Astrocyte (in vitro differentiated cells and primary cell): ENCODE measurements at regions not wholly inside any gene's neighbourhood (a gene's known extent, or its start where the extent isn't known, plus 50 kb on each side); places are given as distances from the start of the nearest gene placed in this dataset.

Experiments
- DNase-seq: peaks from one replicate; pipeline ENCODE4 v3.0.0-alpha.2; 2010; ENCODE audit warnings: low read depth
- FAIRE-seq: peaks from 2 replicates; lab custom pipeline; 2011; peaks lifted over from hg19 to GRCh38; lab: Jason Lieb, UNC
- H2AFZ ChIP-seq: 2 replicates; pipeline ENCODE4 v1.6.0; 2012; ENCODE audit warnings: low read depth, low read length, inconsistent platforms
- H3K27ac ChIP-seq: 2 replicates; pipeline ENCODE4 v1.5.1; 2011; ENCODE audit warnings: low read depth, low read length, inconsistent platforms
- H3K27me3 ChIP-seq: 2 replicates; pipeline ENCODE4 v1.6.0; 2011; ENCODE audit warnings: low read length, inconsistent platforms; ENCODE audit not compliant: insufficient read depth
- H3K36me3 ChIP-seq: 2 replicates; pipeline ENCODE4 v1.5.1; 2011; ENCODE audit warnings: low read length, inconsistent platforms; ENCODE audit not compliant: insufficient read depth
- H3K4me1 ChIP-seq: 2 replicates; pipeline ENCODE4 v1.5.1; 2011; ENCODE audit warnings: low read length, inconsistent platforms; ENCODE audit not compliant: insufficient read depth
- H3K4me2 ChIP-seq: 2 replicates; pipeline ENCODE4 v1.6.0; 2012; ENCODE audit warnings: low read length, inconsistent platforms
- H3K4me3 ChIP-seq: 2 replicates; pipeline ENCODE4 v1.5.1; 2011; ENCODE audit warnings: low read depth, mild to moderate bottlenecking, low read length, inconsistent platforms; ENCODE audit not compliant: insufficient read depth
- H3K79me2 ChIP-seq: 2 replicates; pipeline ENCODE4 v1.6.0; 2012; ENCODE audit warnings: mild to moderate bottlenecking, low read length, inconsistent platforms; ENCODE audit not compliant: insufficient read depth
- H3K9ac ChIP-seq: 2 replicates; pipeline ENCODE4 v1.6.0; 2012; ENCODE audit warnings: mild to moderate bottlenecking, low read length, inconsistent platforms
- H3K9me3 ChIP-seq: 2 replicates; pipeline ENCODE4 v1.5.1; 2012; ENCODE audit warnings: low read depth, mild to moderate bottlenecking, low read length, inconsistent platforms; ENCODE audit not compliant: insufficient read depth
- H4K20me1 ChIP-seq: 2 replicates; pipeline ENCODE4 v1.6.0; 2012; ENCODE audit warnings: low read length, inconsistent platforms; ENCODE audit not compliant: insufficient read depth
- H3K27ac Mint-ChIP-seq: one replicate; pipeline ENCODE4 v1.8.0; 2021; ENCODE audit warnings: mild to moderate bottlenecking, mixed read lengths; ENCODE audit not compliant: unreplicated experiment
- H3K27me3 Mint-ChIP-seq: one replicate; pipeline ENCODE4 v1.8.0; 2021; ENCODE audit warnings: low read depth, mixed read lengths; ENCODE audit not compliant: unreplicated experiment
- H3K36me3 Mint-ChIP-seq: one replicate; pipeline ENCODE4 v1.8.0; 2021; ENCODE audit warnings: low read depth, mixed read lengths; ENCODE audit not compliant: unreplicated experiment
- H3K4me1 Mint-ChIP-seq: one replicate; pipeline ENCODE4 v1.8.0; 2021; ENCODE audit warnings: low read depth, mixed read lengths; ENCODE audit not compliant: unreplicated experiment
- H3K4me3 Mint-ChIP-seq: one replicate; pipeline ENCODE4 v1.8.0; 2021; ENCODE audit warnings: mild to moderate bottlenecking, moderate library complexity, mixed read lengths; ENCODE audit not compliant: unreplicated experiment
- H3K9me3 Mint-ChIP-seq: one replicate; pipeline ENCODE4 v1.8.0; 2021; ENCODE audit warnings: mild to moderate bottlenecking, mixed read lengths; ENCODE audit not compliant: unreplicated experiment
- EZH2 ChIP-seq: IDR thresholded peaks from 2 replicates; pipeline ENCODE4 v1.6.1; 2012; ENCODE audit warnings: mild to moderate bottlenecking, low read length, inconsistent platforms; ENCODE audit not compliant: insufficient read depth
- TF ChIP-seq, protein P1 (sequence below): IDR thresholded peaks from 2 replicates; pipeline ENCODE4 v1.5.1; 2011; ENCODE audit warnings: low read depth, mild to moderate bottlenecking, inconsistent platforms, low read length, moderate library complexity; ENCODE audit not compliant: insufficient read depth

DNA sequence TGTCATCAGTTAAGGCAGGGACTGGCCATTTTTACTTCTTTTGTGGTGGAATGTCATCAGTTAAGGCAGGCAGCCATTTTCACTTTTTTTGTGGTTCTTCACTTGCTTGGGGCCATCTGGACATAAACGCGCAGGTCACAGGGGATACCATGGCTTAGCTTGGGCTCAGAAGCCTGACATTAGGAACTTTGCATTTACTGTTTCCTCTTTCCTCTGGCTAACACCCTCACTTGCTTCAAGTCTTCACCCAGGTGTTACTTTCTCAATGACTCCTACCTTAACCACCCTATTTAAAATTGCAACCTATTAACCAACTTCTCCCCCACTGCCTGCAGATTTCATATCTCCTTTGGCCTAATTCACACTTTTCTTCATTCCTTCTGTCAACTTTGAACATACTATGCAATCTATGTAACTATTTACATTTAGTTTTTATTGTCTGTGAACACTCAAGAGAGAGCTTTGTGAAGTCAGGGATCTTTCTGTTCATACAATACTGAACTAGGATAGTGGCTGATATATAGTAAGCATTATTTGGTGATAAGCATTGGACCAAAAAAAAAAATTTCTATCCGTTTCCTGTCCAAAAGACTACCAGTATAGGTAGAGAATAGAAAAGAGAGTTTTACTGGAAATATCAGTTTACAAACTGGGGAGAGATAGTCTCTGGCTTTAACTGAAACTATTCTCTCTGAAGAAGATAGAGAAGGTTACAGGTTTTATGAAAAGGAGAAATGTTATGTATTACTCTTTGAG is 600.1 kb upstream of the ZNF804A start:
- H3K4me3 ChIP-seq = no peak overlapping the region
- H3K36me3 ChIP-seq = no peaks in the 10 kb centered on the region
- FAIRE-seq (no peak), DNase-seq (no peak)
- Mint-ChIP-seq H3K27ac (no peak overlapping the region), H3K9me3 (no peaks in the 10 kb centered on the region), H3K36me3 (no peaks in the 10 kb centered on the region), H3K27me3 (peaks cover 2% of the 10 kb centered on the region), H3K4me1 (peaks cover 16% of the 10 kb centered on the region), H3K4me3 (no peak overlapping the region)
- H3K27me3 ChIP-seq = no peaks in the 10 kb centered on the region
- peaks cover 8% of the 10 kb centered on the region for H3K4me1 ChIP-seq
- H3K79me2 ChIP-seq = no peaks in the 10 kb centered on the region
- no peaks in the 10 kb centered on the region for H3K9me3 ChIP-seq
- no peak overlapping the region for H2AFZ ChIP-seq
- no peak overlapping the region for H3K27ac ChIP-seq
- no peaks in the 10 kb centered on the region for H4K20me1 ChIP-seq
- TF ChIP-seq EZH2 = no peak
- TF ChIP-seq, protein P1, sequence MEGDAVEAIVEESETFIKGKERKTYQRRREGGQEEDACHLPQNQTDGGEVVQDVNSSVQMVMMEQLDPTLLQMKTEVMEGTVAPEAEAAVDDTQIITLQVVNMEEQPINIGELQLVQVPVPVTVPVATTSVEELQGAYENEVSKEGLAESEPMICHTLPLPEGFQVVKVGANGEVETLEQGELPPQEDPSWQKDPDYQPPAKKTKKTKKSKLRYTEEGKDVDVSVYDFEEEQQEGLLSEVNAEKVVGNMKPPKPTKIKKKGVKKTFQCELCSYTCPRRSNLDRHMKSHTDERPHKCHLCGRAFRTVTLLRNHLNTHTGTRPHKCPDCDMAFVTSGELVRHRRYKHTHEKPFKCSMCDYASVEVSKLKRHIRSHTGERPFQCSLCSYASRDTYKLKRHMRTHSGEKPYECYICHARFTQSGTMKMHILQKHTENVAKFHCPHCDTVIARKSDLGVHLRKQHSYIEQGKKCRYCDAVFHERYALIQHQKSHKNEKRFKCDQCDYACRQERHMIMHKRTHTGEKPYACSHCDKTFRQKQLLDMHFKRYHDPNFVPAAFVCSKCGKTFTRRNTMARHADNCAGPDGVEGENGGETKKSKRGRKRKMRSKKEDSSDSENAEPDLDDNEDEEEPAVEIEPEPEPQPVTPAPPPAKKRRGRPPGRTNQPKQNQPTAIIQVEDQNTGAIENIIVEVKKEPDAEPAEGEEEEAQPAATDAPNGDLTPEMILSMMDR = no peak
- no peak overlapping the region for H3K9ac ChIP-seq
- no peak overlapping the region for H3K4me2 ChIP-seq

DNA sequence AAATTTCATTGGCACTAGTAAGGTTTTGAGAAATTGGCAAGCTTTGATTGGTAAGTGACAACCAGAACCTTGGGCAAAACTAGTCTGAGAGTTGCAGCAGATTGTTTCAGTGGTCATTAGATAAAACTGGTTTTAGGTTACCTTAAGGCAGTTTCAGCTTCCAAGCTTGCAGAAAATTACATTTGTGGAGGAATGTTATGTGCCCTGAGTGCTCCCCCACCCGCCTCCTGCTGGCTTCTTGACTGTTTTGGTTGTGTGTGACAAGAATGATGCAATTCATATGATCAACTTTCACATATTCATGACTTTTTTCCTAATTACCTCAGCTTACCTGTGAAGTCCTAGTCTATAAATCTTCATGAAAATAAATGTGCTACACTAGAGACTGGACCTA is 599.5 kb upstream of the ZNF804A start:
- H3K27ac ChIP-seq = no peak overlapping the region
- H3K9ac ChIP-seq = no peak overlapping the region
- H4K20me1 ChIP-seq = no peaks in the 10 kb centered on the region
- DNase-seq = no peak
- Mint-ChIP-seq H3K27me3 (peaks cover 2% of the 10 kb centered on the region), H3K36me3 (no peaks in the 10 kb centered on the region), H3K4me3 (no peak overlapping the region), H3K27ac (peak overlapping the region; percentile 18), H3K4me1 (peaks cover 17% of the 10 kb centered on the region), H3K9me3 (no peaks in the 10 kb centered on the region)
- H3K4me1 ChIP-seq = peaks cover 8% of the 10 kb centered on the region
- H2AFZ ChIP-seq = no peak overlapping the region
- no peaks in the 10 kb centered on the region for H3K79me2 ChIP-seq
- H3K9me3 ChIP-seq = no peaks in the 10 kb centered on the region
- H3K4me3 ChIP-seq = no peak overlapping the region
- H3K4me2 ChIP-seq = no peak overlapping the region
- TF ChIP-seq, protein P1 = no peak
- TF ChIP-seq EZH2 = no peak
- no peaks in the 10 kb centered on the region for H3K36me3 ChIP-seq
- FAIRE-seq = no peak
- H3K27me3 ChIP-seq = no peaks in the 10 kb centered on the region

DNA sequence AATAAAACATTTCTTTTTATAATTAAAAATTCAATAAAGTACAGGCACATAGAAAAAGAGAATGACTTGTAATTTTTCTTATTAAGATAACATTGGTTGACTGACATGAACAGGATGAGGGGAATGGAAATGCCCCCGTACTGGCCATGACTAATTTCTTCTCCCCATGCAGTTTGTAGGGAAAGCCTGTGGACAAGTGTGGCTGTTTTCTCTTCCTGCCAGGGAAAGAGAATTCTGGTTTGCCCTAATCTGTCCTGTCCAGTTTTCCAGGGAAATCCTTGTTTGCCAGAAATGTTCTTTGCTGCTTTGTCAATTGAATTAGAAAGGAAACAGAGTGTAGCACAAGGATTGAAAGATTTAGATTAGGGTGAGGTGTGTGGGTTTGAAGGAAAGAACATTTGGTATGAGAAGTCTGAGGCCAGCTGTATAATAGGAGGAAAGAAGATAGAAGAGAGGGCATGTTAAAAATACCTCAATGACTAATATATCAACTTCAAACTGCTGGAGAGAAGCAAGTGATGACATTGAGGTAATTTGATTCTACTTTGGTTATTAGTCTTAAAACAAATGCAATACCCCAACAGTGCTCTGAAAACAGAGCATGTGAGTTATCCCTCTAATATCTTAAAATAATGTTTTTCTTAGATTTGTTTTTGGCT is 593.9 kb upstream of the ZNF804A start:
- H3K9me3 Mint-ChIP-seq = no peaks in the 10 kb centered on the region
- Histone ChIP-seq H3K9me3 (no peaks in the 10 kb centered on the region), H3K79me2 (no peaks in the 10 kb centered on the region), H3K27ac (peak overlapping the region; percentile 72), H3K4me3 (no peak overlapping the region), H4K20me1 (no peaks in the 10 kb centered on the region), H3K27me3 (no peaks in the 10 kb centered on the region), H3K9ac (peak overlapping the region; percentile 54), H3K36me3 (no peaks in the 10 kb centered on the region), H3K4me2 (peak overlapping the region; percentile 58), H2AFZ (peak overlapping the region; percentile 6), H3K4me1 (no peaks in the 10 kb centered on the region)
- FAIRE-seq (no peak), DNase-seq (peak; percentile 52)
- peaks cover 14% of the 10 kb centered on the region for H3K4me1 Mint-ChIP-seq
- no peak overlapping the region for H3K4me3 Mint-ChIP-seq
- TF ChIP-seq EZH2 = no peak
- TF ChIP-seq, protein P1 = no peak
- no peaks in the 10 kb centered on the region for H3K36me3 Mint-ChIP-seq
- peak overlapping the region; percentile 97 for H3K27ac Mint-ChIP-seq
- no peaks in the 10 kb centered on the region for H3K27me3 Mint-ChIP-seq
